ENCODE measurements at regions not wholly inside any gene's neighbourhood (a gene's known extent, or its start where the extent isn't known, plus 50 kb on each side); places are given as distances from the start of the nearest gene placed in this dataset.

DNA sequence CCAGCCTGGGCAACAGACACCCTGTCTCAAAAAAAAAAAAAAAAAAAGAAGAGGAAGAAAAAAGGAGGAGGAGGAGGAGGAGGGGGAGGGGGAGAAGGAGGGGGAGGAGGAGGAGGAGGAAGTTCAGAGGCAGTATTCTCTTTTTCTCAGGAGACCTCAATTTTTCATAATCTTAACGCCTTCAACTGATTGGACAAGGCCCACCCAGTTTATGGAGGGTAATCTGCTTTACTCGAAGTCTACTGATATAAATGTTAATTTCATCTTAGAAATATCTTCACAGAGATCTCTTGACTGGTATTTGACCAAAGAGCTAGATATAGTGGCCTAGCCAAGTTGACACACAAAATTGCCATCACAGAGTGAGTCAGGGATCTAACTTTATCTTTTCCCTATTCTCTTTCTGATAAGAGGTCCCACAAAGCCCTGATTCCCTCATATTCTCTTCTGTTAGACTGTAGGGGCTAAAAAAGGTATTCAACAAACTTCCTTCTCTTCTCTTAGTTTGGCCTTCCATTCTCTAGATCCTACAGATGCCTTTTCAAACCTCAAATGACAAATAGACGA lies 115.5 kb upstream of the ABCA1 start:
- no peaks in the 10 kb centered on the region for H3K27me3 ChIP-seq (ENCODE audit: control insufficient read depth, insufficient read depth, low read length)
- H3K9me3 ChIP-seq (ENCODE audit: control insufficient read depth, insufficient read depth, low read depth, low read length), result no peaks in the 10 kb centered on the region
- DNase-seq (ENCODE audit: low read depth, low spot score), result no peak
- BruUV-seq (replicated peaks), result no TSS peak
- H3K27ac ChIP-seq (ENCODE audit: low read length), result no peak overlapping the region
- TF ChIP-seq TCF7L2 (IDR thresholded peaks at IDR 0.05; ENCODE audit: low read depth, low read length), result no peak
- TF ChIP-seq, protein P1, sequence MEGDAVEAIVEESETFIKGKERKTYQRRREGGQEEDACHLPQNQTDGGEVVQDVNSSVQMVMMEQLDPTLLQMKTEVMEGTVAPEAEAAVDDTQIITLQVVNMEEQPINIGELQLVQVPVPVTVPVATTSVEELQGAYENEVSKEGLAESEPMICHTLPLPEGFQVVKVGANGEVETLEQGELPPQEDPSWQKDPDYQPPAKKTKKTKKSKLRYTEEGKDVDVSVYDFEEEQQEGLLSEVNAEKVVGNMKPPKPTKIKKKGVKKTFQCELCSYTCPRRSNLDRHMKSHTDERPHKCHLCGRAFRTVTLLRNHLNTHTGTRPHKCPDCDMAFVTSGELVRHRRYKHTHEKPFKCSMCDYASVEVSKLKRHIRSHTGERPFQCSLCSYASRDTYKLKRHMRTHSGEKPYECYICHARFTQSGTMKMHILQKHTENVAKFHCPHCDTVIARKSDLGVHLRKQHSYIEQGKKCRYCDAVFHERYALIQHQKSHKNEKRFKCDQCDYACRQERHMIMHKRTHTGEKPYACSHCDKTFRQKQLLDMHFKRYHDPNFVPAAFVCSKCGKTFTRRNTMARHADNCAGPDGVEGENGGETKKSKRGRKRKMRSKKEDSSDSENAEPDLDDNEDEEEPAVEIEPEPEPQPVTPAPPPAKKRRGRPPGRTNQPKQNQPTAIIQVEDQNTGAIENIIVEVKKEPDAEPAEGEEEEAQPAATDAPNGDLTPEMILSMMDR (IDR thresholded peaks at IDR 0.05), result no peak
- TF ChIP-seq, protein P2, sequence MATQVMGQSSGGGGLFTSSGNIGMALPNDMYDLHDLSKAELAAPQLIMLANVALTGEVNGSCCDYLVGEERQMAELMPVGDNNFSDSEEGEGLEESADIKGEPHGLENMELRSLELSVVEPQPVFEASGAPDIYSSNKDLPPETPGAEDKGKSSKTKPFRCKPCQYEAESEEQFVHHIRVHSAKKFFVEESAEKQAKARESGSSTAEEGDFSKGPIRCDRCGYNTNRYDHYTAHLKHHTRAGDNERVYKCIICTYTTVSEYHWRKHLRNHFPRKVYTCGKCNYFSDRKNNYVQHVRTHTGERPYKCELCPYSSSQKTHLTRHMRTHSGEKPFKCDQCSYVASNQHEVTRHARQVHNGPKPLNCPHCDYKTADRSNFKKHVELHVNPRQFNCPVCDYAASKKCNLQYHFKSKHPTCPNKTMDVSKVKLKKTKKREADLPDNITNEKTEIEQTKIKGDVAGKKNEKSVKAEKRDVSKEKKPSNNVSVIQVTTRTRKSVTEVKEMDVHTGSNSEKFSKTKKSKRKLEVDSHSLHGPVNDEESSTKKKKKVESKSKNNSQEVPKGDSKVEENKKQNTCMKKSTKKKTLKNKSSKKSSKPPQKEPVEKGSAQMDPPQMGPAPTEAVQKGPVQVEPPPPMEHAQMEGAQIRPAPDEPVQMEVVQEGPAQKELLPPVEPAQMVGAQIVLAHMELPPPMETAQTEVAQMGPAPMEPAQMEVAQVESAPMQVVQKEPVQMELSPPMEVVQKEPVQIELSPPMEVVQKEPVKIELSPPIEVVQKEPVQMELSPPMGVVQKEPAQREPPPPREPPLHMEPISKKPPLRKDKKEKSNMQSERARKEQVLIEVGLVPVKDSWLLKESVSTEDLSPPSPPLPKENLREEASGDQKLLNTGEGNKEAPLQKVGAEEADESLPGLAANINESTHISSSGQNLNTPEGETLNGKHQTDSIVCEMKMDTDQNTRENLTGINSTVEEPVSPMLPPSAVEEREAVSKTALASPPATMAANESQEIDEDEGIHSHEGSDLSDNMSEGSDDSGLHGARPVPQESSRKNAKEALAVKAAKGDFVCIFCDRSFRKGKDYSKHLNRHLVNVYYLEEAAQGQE (IDR thresholded peaks at IDR 0.05; ENCODE audit: insufficient read depth in 1 of 2, low read depth in 2 of 2, low read length in 1 of 2), result no peak
- TF ChIP-seq POLR2AphosphoS5 (IDR thresholded peaks at IDR 0.05; ENCODE audit: low read depth, low read length), result no peak
- TF ChIP-seq SIN3A (IDR thresholded peaks at IDR 0.05; ENCODE audit: borderline replicate concordance, insufficient read depth, low read depth, low read length), result no peak
- no peak overlapping the region for H3K4me3 ChIP-seq (ENCODE audit: low read depth in 2 of 2, low read length in 2 of 2)
- CTCF ChIA-PET, result no interaction called here
- in situ Hi-C loops (cut with HindIII; ENCODE audit: low pct_unique_long_range_greater_than_20kb, low sequenced_read_pairs), result no loop called here
- ATAC-seq, result no peak
- intact Hi-C loops (cut with micrococcal nuclease; ENCODE audit: unreplicated experiment), result no loop called here
- H3K36me3 ChIP-seq (ENCODE audit: control insufficient read depth, insufficient read depth, low read length), result no peaks in the 10 kb centered on the region
- POLR2A ChIA-PET, result no interaction called here
- H3K4me1 ChIP-seq (ENCODE audit: control insufficient read depth, insufficient read depth, low read length), result no peaks in the 10 kb centered on the region

DNA sequence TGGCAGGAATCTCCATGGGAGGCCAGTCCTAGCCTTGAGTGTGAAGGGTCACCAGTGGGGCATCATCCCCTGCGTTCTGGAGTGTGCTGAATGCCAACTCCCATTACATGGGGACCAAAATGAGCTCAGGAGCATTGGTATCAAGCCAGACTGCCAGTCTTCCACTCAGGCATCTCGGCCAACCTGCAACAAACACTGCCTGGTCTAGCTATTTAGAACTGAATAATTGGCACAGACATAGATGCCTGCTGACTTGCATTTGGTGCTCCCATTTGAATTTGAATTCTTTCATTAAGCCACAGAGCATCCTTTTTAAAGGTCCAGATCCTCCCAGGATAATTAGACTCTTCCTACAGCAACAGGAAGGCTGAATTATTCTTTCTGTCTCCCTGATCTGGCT lies 116.6 kb upstream of the ABCA1 start:
- DNase-seq (ENCODE audit: low read depth, low spot score) (no peak), ATAC-seq (no peak)
- Histone ChIP-seq H3K27ac (ENCODE audit: low read length) (no peak overlapping the region), H3K4me3 (ENCODE audit: low read depth in 2 of 2, low read length in 2 of 2) (no peak overlapping the region), H3K27me3 (ENCODE audit: control insufficient read depth, insufficient read depth, low read length) (no peaks in the 10 kb centered on the region), H3K4me1 (ENCODE audit: control insufficient read depth, insufficient read depth, low read length) (no peaks in the 10 kb centered on the region), H3K36me3 (ENCODE audit: control insufficient read depth, insufficient read depth, low read length) (no peaks in the 10 kb centered on the region), H3K9me3 (ENCODE audit: control insufficient read depth, insufficient read depth, low read depth, low read length) (no peaks in the 10 kb centered on the region)
- BruUV-seq (replicated peaks), result no TSS peak
- intact Hi-C loops (cut with micrococcal nuclease; ENCODE audit: unreplicated experiment) (no loop called here), in situ Hi-C loops (cut with HindIII; ENCODE audit: low pct_unique_long_range_greater_than_20kb, low sequenced_read_pairs) (no loop called here)
- POLR2A ChIA-PET, result no interaction called here
- CTCF ChIA-PET, result no interaction called here
- TF ChIP-seq, protein P2 (IDR thresholded peaks at IDR 0.05; ENCODE audit: insufficient read depth in 1 of 2, low read depth in 2 of 2, low read length in 1 of 2), result no peak
- TF ChIP-seq, protein P1 (IDR thresholded peaks at IDR 0.05), result no peak
- TF ChIP-seq SIN3A (IDR thresholded peaks at IDR 0.05; ENCODE audit: borderline replicate concordance, insufficient read depth, low read depth, low read length) (no peak), POLR2AphosphoS5 (IDR thresholded peaks at IDR 0.05; ENCODE audit: low read depth, low read length) (no peak), TCF7L2 (IDR thresholded peaks at IDR 0.05; ENCODE audit: low read depth, low read length) (no peak)
